ENCODE measurements at regions not wholly inside any gene's neighbourhood (a gene's known extent, or its start where the extent isn't known, plus 50 kb on each side); places are given as distances from the start of the nearest gene placed in this dataset.

DNA sequence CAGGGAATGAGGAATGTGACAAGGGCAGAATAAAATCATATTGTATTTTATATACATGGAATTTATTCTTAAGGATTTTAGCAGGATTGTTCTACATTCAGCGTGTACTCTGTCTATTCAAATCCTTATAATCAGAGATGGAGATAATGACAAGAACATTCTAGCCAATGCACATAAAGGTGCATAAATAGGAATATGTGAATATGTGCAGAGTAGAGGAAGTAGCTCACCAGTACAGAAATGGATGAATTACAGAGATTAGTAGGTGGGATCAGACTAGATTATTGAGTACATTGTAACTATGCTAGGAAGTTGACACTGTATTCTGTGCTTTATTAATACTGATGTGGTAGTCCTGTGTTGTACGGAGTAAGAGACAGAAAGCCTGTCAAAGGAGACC is 1308.8 kb downstream of the FAM181B start:
- no peaks in the 10 kb centered on the region for H3K27me3 Mint-ChIP-seq
- DNase-seq (ENCODE audit: low spot score, unreplicated experiment), result no peak
- H3K36me3 Mint-ChIP-seq (ENCODE audit: insufficient read depth), result no peaks in the 10 kb centered on the region
- no peak overlapping the region for H3K4me3 Mint-ChIP-seq (ENCODE audit: low read depth)
- H3K9me3 Mint-ChIP-seq (ENCODE audit: low read depth), result peaks cover 4% of the 10 kb centered on the region
- TF ChIP-seq, protein P1, sequence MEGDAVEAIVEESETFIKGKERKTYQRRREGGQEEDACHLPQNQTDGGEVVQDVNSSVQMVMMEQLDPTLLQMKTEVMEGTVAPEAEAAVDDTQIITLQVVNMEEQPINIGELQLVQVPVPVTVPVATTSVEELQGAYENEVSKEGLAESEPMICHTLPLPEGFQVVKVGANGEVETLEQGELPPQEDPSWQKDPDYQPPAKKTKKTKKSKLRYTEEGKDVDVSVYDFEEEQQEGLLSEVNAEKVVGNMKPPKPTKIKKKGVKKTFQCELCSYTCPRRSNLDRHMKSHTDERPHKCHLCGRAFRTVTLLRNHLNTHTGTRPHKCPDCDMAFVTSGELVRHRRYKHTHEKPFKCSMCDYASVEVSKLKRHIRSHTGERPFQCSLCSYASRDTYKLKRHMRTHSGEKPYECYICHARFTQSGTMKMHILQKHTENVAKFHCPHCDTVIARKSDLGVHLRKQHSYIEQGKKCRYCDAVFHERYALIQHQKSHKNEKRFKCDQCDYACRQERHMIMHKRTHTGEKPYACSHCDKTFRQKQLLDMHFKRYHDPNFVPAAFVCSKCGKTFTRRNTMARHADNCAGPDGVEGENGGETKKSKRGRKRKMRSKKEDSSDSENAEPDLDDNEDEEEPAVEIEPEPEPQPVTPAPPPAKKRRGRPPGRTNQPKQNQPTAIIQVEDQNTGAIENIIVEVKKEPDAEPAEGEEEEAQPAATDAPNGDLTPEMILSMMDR (IDR thresholded peaks at IDR 0.05; ENCODE audit: unreplicated experiment), result no peak
- H3K4me1 Mint-ChIP-seq (ENCODE audit: low read depth), result no peaks in the 10 kb centered on the region
- no peak overlapping the region for H3K27ac Mint-ChIP-seq

DNA sequence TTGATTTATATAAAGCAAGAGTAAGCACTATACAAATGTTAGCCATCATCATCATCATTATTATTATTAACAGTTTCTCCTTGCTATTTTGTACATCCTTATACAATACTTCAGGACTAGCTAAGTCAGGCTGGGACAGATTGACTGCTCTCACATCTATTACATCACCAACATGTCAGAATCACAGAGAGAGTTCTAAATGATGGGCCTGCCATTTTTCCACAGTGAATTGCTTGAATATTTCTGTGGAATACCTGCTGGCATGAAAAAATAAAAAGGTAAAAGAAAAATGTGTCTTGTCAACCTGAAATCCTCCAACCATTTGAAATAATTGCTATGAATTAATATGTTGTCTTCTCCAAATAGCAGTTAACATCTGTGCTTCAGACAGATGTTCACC is 1311.3 kb downstream of the FAM181B start:
- no peaks in the 10 kb centered on the region for H3K9me3 Mint-ChIP-seq (ENCODE audit: low read depth)
- no peak overlapping the region for H3K27ac Mint-ChIP-seq
- H3K36me3 Mint-ChIP-seq (ENCODE audit: insufficient read depth), result no peaks in the 10 kb centered on the region
- no peak overlapping the region for H3K4me3 Mint-ChIP-seq (ENCODE audit: low read depth)
- TF ChIP-seq, protein P1 (IDR thresholded peaks at IDR 0.05; ENCODE audit: unreplicated experiment), result no peak
- no peak for DNase-seq (ENCODE audit: low spot score, unreplicated experiment)
- no peaks in the 10 kb centered on the region for H3K4me1 Mint-ChIP-seq (ENCODE audit: low read depth)
- no peaks in the 10 kb centered on the region for H3K27me3 Mint-ChIP-seq

DNA sequence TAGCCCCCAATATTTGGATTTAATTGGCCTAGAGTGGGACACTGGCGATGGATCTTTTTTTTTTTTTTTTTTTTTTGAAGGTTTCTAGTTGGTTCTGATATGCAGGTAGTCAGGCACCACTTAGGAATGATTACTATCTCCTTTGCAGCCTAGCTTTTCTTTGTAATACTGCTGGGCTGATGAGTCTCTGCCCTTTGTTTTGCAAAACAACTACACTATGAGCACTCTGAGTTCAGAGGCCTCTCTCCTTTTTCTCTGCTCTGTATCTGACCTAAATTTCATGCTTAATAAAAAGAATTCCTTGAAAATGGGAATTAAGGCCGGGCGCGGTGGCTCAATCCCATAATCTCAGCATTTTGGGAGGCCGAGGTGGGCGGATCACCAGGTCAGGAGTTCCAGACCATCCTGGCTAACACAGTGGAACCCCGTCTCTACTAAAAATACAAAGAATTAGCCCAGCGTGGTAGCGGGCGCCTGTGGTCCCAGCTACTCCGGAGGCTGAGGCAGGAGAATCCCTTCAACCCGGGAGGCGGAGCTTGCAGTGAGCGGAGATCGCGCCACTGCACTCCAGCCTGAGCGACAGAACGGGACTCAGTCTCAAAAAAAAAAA is 1312.3 kb downstream of the FAM181B start:
- peaks cover 2% of the 10 kb centered on the region for H3K4me1 Mint-ChIP-seq (ENCODE audit: low read depth)
- no peak overlapping the region for H3K4me3 Mint-ChIP-seq (ENCODE audit: low read depth)
- no peaks in the 10 kb centered on the region for H3K27me3 Mint-ChIP-seq
- TF ChIP-seq, protein P1 (IDR thresholded peaks at IDR 0.05; ENCODE audit: unreplicated experiment), result no peak
- no peaks in the 10 kb centered on the region for H3K9me3 Mint-ChIP-seq (ENCODE audit: low read depth)
- H3K27ac Mint-ChIP-seq, result no peak overlapping the region
- no peak for DNase-seq (ENCODE audit: low spot score, unreplicated experiment)
- no peaks in the 10 kb centered on the region for H3K36me3 Mint-ChIP-seq (ENCODE audit: insufficient read depth)

DNA sequence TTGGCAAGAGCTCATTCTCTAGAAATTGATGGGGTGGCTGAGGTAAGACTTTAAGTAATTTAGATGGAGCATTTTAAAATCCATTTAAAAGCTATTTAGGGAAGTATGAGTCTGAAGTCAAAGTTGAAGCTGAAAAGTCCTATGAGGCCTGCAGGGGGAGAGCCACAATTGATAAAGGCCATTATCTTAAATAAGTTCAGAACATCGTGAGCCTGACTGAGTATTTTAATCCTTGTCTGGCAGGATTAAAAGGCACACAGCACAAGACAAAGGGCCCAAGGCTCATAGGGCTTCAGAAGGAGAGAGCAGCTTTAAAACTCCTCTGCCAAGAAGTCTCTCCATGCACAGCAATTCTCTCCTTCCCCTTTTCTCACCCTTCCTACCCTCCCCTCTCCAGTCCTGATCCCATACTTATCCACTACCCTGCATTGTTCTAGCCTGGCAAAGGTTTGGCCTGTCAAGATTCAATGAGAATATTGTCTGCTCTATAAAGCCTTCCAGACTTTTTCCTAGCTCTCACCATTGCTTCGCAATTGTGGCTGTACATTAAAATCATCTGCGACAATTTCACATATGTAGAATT is 1312.9 kb downstream of the FAM181B start:
- no peaks in the 10 kb centered on the region for H3K9me3 Mint-ChIP-seq (ENCODE audit: low read depth)
- no peaks in the 10 kb centered on the region for H3K36me3 Mint-ChIP-seq (ENCODE audit: insufficient read depth)
- DNase-seq (ENCODE audit: low spot score, unreplicated experiment), result no peak
- TF ChIP-seq, protein P1 (IDR thresholded peaks at IDR 0.05; ENCODE audit: unreplicated experiment), result peak; percentile 31
- H3K27ac Mint-ChIP-seq, result no peak overlapping the region
- H3K4me3 Mint-ChIP-seq (ENCODE audit: low read depth), result no peak overlapping the region
- peaks cover 2% of the 10 kb centered on the region for H3K4me1 Mint-ChIP-seq (ENCODE audit: low read depth)
- no peaks in the 10 kb centered on the region for H3K27me3 Mint-ChIP-seq

DNA sequence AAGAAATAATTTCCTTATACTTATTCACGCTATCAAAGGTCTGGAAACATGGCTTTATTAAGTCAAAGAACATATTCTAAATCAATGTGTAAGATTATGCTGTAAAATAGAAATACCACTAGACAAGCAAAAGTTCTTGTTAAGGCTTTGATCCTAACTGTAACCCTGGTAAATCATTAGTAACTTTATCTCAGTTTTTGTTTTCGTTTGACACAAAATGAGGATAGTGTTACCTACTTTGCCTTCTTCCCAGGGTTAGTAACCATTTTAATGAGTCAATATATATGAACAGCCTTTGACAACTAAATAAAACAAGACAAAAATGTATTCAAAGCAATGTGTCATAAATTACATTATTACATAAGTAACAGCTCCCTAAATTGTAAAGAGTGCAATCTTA is 1336.3 kb downstream of the FAM181B start:
- Mint-ChIP-seq H3K4me3 (ENCODE audit: low read depth) (no peak overlapping the region), H3K36me3 (ENCODE audit: insufficient read depth) (no peaks in the 10 kb centered on the region), H3K27ac (no peak overlapping the region), H3K9me3 (ENCODE audit: low read depth) (no peaks in the 10 kb centered on the region), H3K4me1 (ENCODE audit: low read depth) (peaks cover 5% of the 10 kb centered on the region), H3K27me3 (no peaks in the 10 kb centered on the region)
- DNase-seq (ENCODE audit: low spot score, unreplicated experiment), result no peak
- TF ChIP-seq, protein P1 (IDR thresholded peaks at IDR 0.05; ENCODE audit: unreplicated experiment), result no peak

Measured in progenitor cell of endocrine pancreas (in vitro differentiated cells).